Ovary (tissue), 7 donors: ENCODE measurements at regions not wholly inside any gene's neighbourhood (a gene's known extent, or its start where the extent isn't known, plus 50 kb on each side); places are given as distances from the start of the nearest gene placed in this dataset.
"Not testable (repeated sequence)": the region's sequence is repeated elsewhere in the genome, so short reads cannot be mapped to it uniquely, and the experiment has no call there.

Experiments
- DNase-seq, 5 donors: peaks; one replicate each; pipeline ENCODE4 v3.0.0-alpha.2; 2019 to 2020
- H3K27ac ChIP-seq, 2 donors: fragments of 200-600 bp; one replicate each; pipeline versions ENCODE4 v1.5.1 to v1.8.0; 2019 to 2022
- H3K27me3 ChIP-seq: fragments of 200-600 bp; one replicate; pipeline ENCODE4 v1.8.0; 2022
- H3K36me3 ChIP-seq: fragments of 200-600 bp; sonication (generic); one replicate; pipeline ENCODE4 v1.5.1; 2019
- H3K4me1 ChIP-seq: one replicate; pipeline ENCODE4 v1.8.1; 2013; ENCODE audit warnings: mild to moderate bottlenecking, moderate library complexity; ENCODE audit not compliant: insufficient read depth
- H3K4me3 ChIP-seq: fragments of 200-600 bp; sonication (generic); one replicate; pipeline ENCODE4 v1.5.1; 2017
- H3K9me3 ChIP-seq, 2 donors: fragments of 200-600 bp in 1 of 2; sonication (generic) in 1 of 2; one replicate each; pipeline versions ENCODE4 v1.5.1 to v1.8.1; 2013 to 2019; ENCODE audit warnings: mild to moderate bottlenecking in 1 of 2, moderate library complexity in 1 of 2
- EP300 ChIP-seq: sonication (generic); formaldehyde crosslinking; IDR thresholded peaks from one replicate; pipeline ENCODE4 v1.6.1; 2017; ENCODE audit warnings: antibody characterized with exemption
- POLR2A ChIP-seq: fragments of 450-650 bp; IDR thresholded peaks from one replicate; pipeline ENCODE4 v1.6.1; 2017; ENCODE audit warnings: antibody characterized with exemption, mild to moderate bottlenecking, moderate library complexity
- WGBS, 3 donors: extraction: QIAGEN DNeasy Blood & Tissue Kit in 1 of 3; methylation state at CpG; one replicate each; pipeline versions ENCODE4 v1.1.5 to v1.1.7; 2013 to 2017; 5-methylcytosine and 5-hydroxymethylcytosine counted together
- intact Hi-C, 4 donors: fragments of 100-400 bp; cut with DNase I; formaldehyde crosslinking; loops; one replicate each; pipeline versions ENCODE4 v1.11.0 to v1.15.1; 2022 to 2023
- TF ChIP-seq, protein P1 (sequence below), 3 donors: fragments of 450-650 bp in 2 of 3; fragments of 200-600 bp in 1 of 3; IDR thresholded peaks; one replicate each; pipeline versions ENCODE4 v1.5.1 to v1.8.0; 2016 to 2022; ENCODE audit warnings: antibody characterized with exemption in 3 of 3, mild to moderate bottlenecking in 1 of 3
- donor health status: DM: no; HTN: no; CAD: no; lungs with moderate emphysema.
- donor health status: DM: no; HTN: no; CAD: no.
- donor health status: Bipolar disorder and iron deficiency.
- donor health status: DM: no; HTN: no; CAD: no.
- donor health status: DM: yes; HTN: yes; CAD: no.

DNA sequence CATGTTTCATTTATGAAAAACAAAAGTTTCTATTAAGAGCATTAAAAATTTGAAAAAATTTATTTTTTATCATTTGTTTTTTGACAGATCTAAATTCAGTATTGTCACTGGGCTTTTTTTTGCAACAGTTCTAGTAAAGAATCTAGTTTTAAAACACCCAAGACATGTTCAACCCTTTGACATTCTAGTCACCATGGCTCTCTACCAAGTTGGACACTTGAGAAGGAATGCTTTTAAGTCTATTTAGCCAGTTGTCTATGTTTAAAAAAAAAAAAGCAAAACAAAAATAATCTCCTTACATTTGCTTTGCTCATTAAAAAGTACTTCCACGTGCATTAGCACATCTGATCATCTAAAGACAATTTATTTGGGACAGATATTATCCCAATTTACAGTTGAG, 417.5 kb downstream of the RSL24D1 start:
- 22 to 41% (median 27%) methylated on average over 1 of the region's 1 CpG for WGBS, 3 donors
- Histone ChIP-seq H3K27me3 (no peaks in the 10 kb centered on the region), H3K36me3 (no peaks in the 10 kb centered on the region), H3K9me3 (no peaks in the 10 kb centered on the region), H3K4me1 (no peaks in the 10 kb centered on the region), H3K4me3 (no peak overlapping the region), H3K27ac (no peak overlapping the region)
- no peak for TF ChIP-seq EP300
- no peak for TF ChIP-seq POLR2A
- TF ChIP-seq, protein P1, sequence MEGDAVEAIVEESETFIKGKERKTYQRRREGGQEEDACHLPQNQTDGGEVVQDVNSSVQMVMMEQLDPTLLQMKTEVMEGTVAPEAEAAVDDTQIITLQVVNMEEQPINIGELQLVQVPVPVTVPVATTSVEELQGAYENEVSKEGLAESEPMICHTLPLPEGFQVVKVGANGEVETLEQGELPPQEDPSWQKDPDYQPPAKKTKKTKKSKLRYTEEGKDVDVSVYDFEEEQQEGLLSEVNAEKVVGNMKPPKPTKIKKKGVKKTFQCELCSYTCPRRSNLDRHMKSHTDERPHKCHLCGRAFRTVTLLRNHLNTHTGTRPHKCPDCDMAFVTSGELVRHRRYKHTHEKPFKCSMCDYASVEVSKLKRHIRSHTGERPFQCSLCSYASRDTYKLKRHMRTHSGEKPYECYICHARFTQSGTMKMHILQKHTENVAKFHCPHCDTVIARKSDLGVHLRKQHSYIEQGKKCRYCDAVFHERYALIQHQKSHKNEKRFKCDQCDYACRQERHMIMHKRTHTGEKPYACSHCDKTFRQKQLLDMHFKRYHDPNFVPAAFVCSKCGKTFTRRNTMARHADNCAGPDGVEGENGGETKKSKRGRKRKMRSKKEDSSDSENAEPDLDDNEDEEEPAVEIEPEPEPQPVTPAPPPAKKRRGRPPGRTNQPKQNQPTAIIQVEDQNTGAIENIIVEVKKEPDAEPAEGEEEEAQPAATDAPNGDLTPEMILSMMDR (IDR thresholded peaks at IDR 0.05), result no peak
- no peak for DNase-seq
- intact Hi-C loops, result no loop called here

DNA sequence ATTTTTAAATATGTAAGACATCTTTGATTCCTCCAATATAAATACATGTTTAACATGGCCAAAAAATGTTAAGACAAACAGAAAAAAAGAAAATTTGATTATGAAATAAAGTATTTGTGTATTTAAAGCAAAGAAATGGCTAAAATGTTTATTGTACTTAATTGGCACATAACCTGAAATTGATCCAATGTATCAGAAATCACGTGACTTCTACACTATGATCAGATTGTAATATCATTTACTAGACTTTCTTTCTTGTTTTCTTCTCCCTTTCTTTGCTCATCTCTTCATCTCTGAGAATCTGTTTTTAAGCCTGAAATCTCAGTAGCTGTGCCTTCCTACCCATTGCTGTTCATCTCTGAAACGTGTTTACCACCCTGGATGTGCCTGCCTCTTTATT, 420.3 kb downstream of the RSL24D1 start:
- intact Hi-C loops, result no loop called here
- H3K4me3 ChIP-seq, result no peak overlapping the region
- 63 to 73% (median 64%) methylated on average over 2 of the region's 2 CpGs for WGBS, 3 donors
- TF ChIP-seq POLR2A (no peak), EP300 (no peak)
- TF ChIP-seq, protein P1 (IDR thresholded peaks at IDR 0.05), result no peak
- no peak overlapping the region for H3K27ac ChIP-seq
- no peaks in the 10 kb centered on the region for H3K4me1 ChIP-seq
- no peak for DNase-seq
- H3K36me3 ChIP-seq, result no peaks in the 10 kb centered on the region
- no peaks in the 10 kb centered on the region for H3K9me3 ChIP-seq
- H3K27me3 ChIP-seq, result no peaks in the 10 kb centered on the region

DNA sequence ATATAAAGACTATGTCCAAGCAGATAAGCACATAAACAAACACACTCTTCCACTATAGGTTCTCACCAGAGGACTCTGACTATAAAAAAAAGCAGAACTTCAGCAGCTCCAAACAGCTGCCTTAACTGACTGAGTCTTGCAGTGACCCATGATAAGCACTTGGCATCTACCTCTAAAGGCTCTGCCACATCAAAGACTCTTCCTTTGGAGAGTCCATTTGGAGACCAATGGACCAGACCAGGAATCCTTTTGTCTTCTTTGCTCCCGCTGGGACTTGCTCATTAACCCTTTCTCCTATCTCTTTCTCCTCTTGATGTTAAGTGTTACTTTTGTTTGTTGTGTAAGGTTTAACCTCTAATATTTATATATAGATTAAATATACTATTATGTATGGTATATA, 424.1 kb downstream of the RSL24D1 start:
- no peak overlapping the region for H3K4me3 ChIP-seq
- no peaks in the 10 kb centered on the region for H3K9me3 ChIP-seq
- DNase-seq, result no peak
- 41 to 72% (median 50%) methylated on average over 1 of the region's 1 CpG for WGBS, 3 donors
- no peak for TF ChIP-seq POLR2A
- TF ChIP-seq, protein P1 (IDR thresholded peaks at IDR 0.05), result no peak
- TF ChIP-seq EP300, result no peak
- H3K4me1 ChIP-seq, result no peaks in the 10 kb centered on the region
- intact Hi-C loops, result no loop called here
- H3K27ac ChIP-seq, result no peak overlapping the region
- H3K27me3 ChIP-seq, result no peaks in the 10 kb centered on the region
- H3K36me3 ChIP-seq, result no peaks in the 10 kb centered on the region

DNA sequence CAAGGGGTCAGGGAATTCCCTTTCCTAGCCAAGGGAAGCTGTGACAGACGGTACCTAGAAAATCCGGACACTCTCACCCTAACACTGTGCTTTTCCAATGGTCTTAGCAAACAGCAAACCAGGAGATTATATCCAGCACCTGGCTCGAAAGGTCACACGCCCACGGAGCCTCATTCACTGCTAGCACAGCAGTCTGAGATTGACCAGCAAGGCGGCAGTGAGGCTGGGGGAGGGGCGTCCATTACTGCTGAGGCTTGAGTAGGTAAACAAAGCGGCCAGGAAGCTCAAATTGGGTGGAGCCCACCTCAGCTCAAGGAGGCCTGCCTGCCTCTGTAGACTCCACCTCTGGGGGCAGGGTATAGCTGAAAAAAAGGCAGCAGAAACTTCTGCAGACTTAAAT, 447.3 kb downstream of the RSL24D1 start:
- DNase-seq, intact Hi-C loops, H3K27ac ChIP-seq, H3K4me1 ChIP-seq, H3K9me3 ChIP-seq, H3K27me3 ChIP-seq, H3K4me3 ChIP-seq, H3K36me3 ChIP-seq: not testable (repeated sequence)
- WGBS, 3 donors, result 85 to 90% (median 87%) methylated on average over 8 of the region's 8 CpGs

DNA sequence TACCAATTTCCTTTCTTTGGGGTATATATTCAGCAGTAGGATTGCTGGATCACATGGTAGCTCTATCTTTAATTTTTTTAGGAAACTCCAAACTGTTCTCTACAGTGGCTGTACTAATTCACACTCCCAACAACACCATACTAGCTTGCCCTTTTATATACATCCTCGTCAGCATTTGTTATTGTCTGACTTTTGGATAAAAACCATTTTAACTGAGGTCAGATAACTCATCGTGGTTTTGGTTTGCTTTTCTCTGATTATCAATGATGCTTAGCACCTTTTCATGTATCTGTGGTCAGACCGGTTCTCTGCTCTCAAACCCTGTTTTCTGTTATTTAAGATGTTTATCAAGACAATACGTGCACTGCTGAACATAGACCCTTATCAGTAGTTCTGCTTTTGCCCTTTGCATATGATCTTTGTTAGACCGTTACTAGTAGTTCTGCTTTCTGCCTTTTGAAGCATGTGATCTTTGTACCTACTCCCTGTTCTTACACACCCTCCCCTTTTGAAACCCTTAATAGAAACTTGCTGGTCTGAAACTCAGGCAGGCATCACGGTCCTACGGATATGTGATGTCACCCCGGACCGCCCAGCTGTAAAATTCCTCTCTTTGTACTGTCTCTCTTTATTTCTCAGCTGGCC, 474.3 kb downstream of the RSL24D1 start:
- DNase-seq, result no peak
- Histone ChIP-seq H3K4me1 (no peaks in the 10 kb centered on the region), H3K36me3 (no peaks in the 10 kb centered on the region), H3K27ac (no peak overlapping the region), H3K4me3 (no peak overlapping the region), H3K27me3 (no peaks in the 10 kb centered on the region), H3K9me3 (no peaks in the 10 kb centered on the region)
- intact Hi-C loops, result no loop called here
- WGBS, 3 donors, result 89 to 90% (median 89%) methylated on average over 9 of the region's 9 CpGs
- TF ChIP-seq POLR2A (no peak), EP300 (no peak)
- TF ChIP-seq, protein P1 (IDR thresholded peaks at IDR 0.05), result no peak
